Osteoblast (primary cell): ENCODE measurements at regions not wholly inside any gene's neighbourhood (a gene's known extent, or its start where the extent isn't known, plus 50 kb on each side); places are given as distances from the start of the nearest gene placed in this dataset.

Experiments
- DNase-seq: peaks from one replicate; pipeline ENCODE4 v3.0.0; 2011; ENCODE audit warnings: low spot score, mixed read lengths; ENCODE audit not compliant: insufficient read length; ENCODE audit errors: missing footprints
- H2AFZ ChIP-seq: 2 replicates; pipeline ENCODE4 v1.6.0; 2011; ENCODE audit warnings: mild to moderate bottlenecking, low read length
- H3K27ac ChIP-seq: 2 replicates; pipeline ENCODE4 v1.5.1; 2011; ENCODE audit warnings: mild to moderate bottlenecking, low read depth, low read length, moderate library complexity
- H3K27me3 ChIP-seq: 2 replicates; pipeline ENCODE4 v1.6.0; 2012; ENCODE audit warnings: mild to moderate bottlenecking, control low read depth, inconsistent platforms, low read length, moderate library complexity; ENCODE audit not compliant: insufficient read depth
- H3K36me3 ChIP-seq: 2 replicates; pipeline ENCODE4 v1.5.1; 2011; ENCODE audit warnings: mild to moderate bottlenecking, low read length, control low read depth, moderate library complexity; ENCODE audit not compliant: insufficient read depth
- H3K4me1 ChIP-seq: 2 replicates; pipeline ENCODE4 v1.5.1; 2011; ENCODE audit warnings: mild to moderate bottlenecking, low read length, control low read depth, moderate library complexity; ENCODE audit not compliant: insufficient read depth
- H3K4me2 ChIP-seq: 2 replicates; pipeline ENCODE4 v1.6.0; 2011; ENCODE audit warnings: mild to moderate bottlenecking, low read length; ENCODE audit not compliant: insufficient read depth
- H3K4me3 ChIP-seq: fragments of 200-600 bp; sonication (generic); 3 replicates; pipeline ENCODE4 v1.5.1; 2012; ENCODE audit warnings: mild to moderate bottlenecking, low read length, inconsistent platforms; ENCODE audit not compliant: insufficient read depth
- H3K79me2 ChIP-seq: 2 replicates; pipeline ENCODE4 v1.6.0; 2012; ENCODE audit warnings: mild to moderate bottlenecking, low read length, control low read depth, inconsistent platforms; ENCODE audit not compliant: insufficient read depth
- H3K9me3 ChIP-seq: 2 replicates; pipeline ENCODE4 v1.5.1; 2011; ENCODE audit warnings: low read depth, low read length, control low read depth
- H4K20me1 ChIP-seq: 2 replicates; pipeline ENCODE4 v1.6.0; 2012; ENCODE audit warnings: mild to moderate bottlenecking, low read length, control low read depth; ENCODE audit not compliant: insufficient read depth
- CTCF ChIP-seq: IDR thresholded peaks from 2 replicates; pipeline ENCODE4 v1.5.1; 2011; ENCODE audit warnings: mild to moderate bottlenecking, low read depth, low read length, moderate library complexity; ENCODE audit errors: extremely low read depth

- Histone ChIP-seq H3K4me3 (no peak overlapping the region), H3K9me3 (no peaks in the 10 kb centered on the region), H3K27ac (no peak overlapping the region), H3K27me3 (no peaks in the 10 kb centered on the region), H4K20me1 (no peaks in the 10 kb centered on the region), H2AFZ (no peak overlapping the region), H3K36me3 (no peaks in the 10 kb centered on the region), H3K4me2 (no peak overlapping the region), H3K4me1 (peaks cover 3% of the 10 kb centered on the region), H3K79me2 (no peaks in the 10 kb centered on the region)
- DNase-seq: no peak
- TF ChIP-seq CTCF: no peak
These were observed 135.3 kb upstream of the FNDC3A start for GRCh38 chr13:48840366-48840765.

GRCh38 chr13:48842316-48842715, 133.4 kb upstream of the FNDC3A start:
- Histone ChIP-seq H3K36me3 (no peaks in the 10 kb centered on the region), H3K79me2 (no peaks in the 10 kb centered on the region), H4K20me1 (no peaks in the 10 kb centered on the region), H3K4me3 (no peak overlapping the region), H3K4me2 (no peak overlapping the region), H3K27ac (no peak overlapping the region), H3K27me3 (no peaks in the 10 kb centered on the region), H3K4me1 (peaks cover 3% of the 10 kb centered on the region), H2AFZ (peak overlapping the region; percentile 36), H3K9me3 (no peaks in the 10 kb centered on the region)
- TF ChIP-seq CTCF: no peak
- DNase-seq: no peak

GRCh38 chr13:48843630-48844380, 131.9 kb upstream of the FNDC3A start:
- H3K79me2 ChIP-seq: no peaks in the 10 kb centered on the region
- peak; percentile 53 for DNase-seq
- no peaks in the 10 kb centered on the region for H3K9me3 ChIP-seq
- H2AFZ ChIP-seq: no peak overlapping the region
- peaks cover 3% of the 10 kb centered on the region for H3K4me1 ChIP-seq
- no peaks in the 10 kb centered on the region for H3K27me3 ChIP-seq
- no peak overlapping the region for H3K4me2 ChIP-seq
- H4K20me1 ChIP-seq: no peaks in the 10 kb centered on the region
- H3K27ac ChIP-seq: no peak overlapping the region
- TF ChIP-seq CTCF: no peak
- H3K36me3 ChIP-seq: no peaks in the 10 kb centered on the region
- no peak overlapping the region for H3K4me3 ChIP-seq

- Histone ChIP-seq H3K27me3 (no peaks in the 10 kb centered on the region), H3K9me3 (no peaks in the 10 kb centered on the region), H4K20me1 (no peaks in the 10 kb centered on the region), H3K4me3 (no peak overlapping the region), H3K4me2 (no peak overlapping the region), H2AFZ (no peak overlapping the region), H3K79me2 (no peaks in the 10 kb centered on the region), H3K4me1 (peaks cover 3% of the 10 kb centered on the region), H3K36me3 (no peaks in the 10 kb centered on the region), H3K27ac (no peak overlapping the region)
- TF ChIP-seq CTCF: no peak
- DNase-seq: no peak
These were observed 131.0 kb upstream of the FNDC3A start for GRCh38 chr13:48844676-48845075.
